Midbrain (tissue), 1 donor: ENCODE measurements at regions not wholly inside any gene's neighbourhood (a gene's known extent, or its start where the extent isn't known, plus 50 kb on each side); places are given as distances from the start of the nearest gene placed in this dataset.

ENCODE experiments used
- DNase-seq: peaks from one replicate; lab custom pipeline; 2025; lab: John Stamatoyannopoulos, UW

DNA sequence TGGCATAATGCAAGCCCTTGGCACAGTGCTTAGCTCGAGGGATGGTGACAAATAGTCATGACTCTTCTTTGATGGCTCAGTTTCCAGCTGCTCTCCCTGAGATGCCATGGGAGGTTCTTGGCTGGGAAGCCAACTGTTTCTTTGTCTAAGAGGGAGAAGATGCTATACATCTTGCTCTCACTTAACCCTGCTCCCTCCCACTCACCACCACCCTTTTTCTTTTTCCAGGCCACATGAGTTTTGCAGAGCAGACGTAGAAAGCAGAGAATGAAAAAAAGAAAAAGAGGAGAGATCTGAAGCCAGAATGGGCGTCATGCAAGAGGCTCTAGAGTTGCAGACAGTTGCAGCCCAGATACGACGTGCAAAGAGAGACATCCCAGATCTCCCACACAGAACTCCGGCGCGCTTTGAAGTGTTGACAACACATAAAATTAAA is 160.5 kb downstream of the FGF18 start:
- no peak for DNase-seq

DNA sequence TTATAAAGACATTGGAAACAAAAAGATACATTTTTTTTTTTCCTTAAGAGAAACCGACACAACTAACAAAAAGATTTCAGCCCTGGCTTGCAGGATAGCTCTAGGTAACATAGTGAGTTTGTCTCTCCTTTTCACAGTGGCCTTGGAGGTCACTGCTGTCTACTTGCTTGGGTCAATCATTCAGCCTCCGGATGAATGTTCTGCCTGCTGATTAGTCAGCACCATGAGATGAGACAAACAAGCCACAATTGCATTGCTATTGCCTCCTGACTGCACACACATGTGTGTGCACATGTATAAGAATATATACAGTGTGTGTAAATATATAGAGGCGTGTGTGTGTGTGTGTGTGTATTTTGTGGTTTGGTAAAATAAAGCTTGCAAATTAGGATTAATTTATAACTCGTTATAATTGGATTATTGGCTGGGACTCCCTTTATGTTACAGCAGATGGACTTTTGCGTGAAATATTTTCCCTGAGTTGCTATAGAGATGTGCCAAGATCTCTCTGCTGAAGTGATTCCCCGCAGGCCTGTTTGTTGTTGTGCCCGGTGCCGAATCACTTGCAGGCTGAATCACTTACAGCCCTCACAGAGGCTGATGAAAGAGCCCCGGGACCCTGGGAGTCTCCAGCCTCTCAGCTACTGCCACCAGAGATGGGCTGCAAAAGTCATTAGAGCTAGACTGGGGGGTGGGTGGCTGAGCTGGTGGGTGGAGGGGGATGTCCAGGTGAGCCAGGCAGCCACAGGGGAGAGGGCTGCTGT is 161.2 kb downstream of the FGF18 start:
- DNase-seq: no peak

DNA sequence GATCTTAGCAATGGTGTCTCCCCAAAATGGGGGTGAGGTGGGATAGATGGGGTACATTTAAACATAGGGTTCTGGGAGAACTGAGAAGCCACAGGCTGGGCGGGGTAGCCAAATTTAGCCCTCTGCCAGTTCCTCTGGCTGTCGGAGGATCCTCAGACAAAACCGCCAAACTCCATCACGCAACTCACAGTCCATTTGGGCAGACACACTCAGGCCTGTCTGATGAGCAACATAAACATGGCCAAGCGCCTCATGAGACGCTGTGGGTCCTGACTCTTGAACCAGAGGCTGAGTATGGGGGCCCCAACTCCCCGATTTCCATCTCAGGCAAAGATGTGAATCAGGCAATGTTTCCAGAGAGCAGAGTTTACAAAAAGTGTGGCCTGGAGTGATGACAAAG is 162.3 kb downstream of the FGF18 start:
- DNase-seq: no peak

DNA sequence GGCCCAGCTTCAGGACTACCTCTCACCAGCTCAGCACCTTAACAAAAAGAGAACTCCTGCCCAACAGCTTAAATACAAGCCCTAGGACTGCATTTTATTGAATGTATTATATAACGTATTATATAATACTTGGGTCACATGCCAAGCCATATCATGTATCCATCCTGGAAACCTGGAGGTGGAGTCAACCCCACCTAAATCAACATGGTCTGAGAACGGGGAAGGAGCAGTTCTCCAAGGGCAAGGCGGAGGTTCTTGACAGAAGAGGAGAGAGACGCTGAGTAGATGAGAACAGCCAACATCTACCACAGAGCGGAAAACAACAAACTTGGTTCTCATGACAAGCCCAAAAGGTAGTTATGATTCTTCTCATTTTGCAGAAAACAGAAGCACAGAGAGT is 163.4 kb downstream of the FGF18 start:
- DNase-seq: no peak

- DNase-seq: no peak
These were observed 166.5 kb downstream of the FGF18 start for GRCh38 chr5:171585981-171586380.

GRCh38 chr5:171586436-171586835 is 167.0 kb downstream of the FGF18 start:
- DNase-seq: no peak

DNA sequence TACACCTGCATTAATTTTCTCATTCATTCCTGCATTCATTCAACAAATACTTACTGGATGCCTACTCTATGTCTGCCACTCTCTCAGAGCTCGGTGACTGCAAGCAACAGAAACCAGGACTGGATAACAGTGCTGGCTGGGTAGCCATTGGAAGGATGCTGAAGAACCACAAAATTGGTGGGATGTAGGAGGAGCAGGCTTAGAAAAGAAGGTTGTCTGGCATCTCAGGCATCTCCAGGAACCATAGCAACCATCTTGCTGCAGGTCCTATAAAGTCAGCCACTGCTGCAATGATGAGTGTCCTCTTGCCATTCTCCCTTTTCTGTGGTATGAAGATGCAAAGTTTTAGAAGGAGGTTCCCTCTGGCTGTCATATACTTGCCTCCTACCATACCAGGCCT is 168.6 kb downstream of the FGF18 start:
- DNase-seq: no peak

- no peak for DNase-seq
These were observed 169.3 kb downstream of the FGF18 start for GRCh38 chr5:171588790-171589189.

DNA sequence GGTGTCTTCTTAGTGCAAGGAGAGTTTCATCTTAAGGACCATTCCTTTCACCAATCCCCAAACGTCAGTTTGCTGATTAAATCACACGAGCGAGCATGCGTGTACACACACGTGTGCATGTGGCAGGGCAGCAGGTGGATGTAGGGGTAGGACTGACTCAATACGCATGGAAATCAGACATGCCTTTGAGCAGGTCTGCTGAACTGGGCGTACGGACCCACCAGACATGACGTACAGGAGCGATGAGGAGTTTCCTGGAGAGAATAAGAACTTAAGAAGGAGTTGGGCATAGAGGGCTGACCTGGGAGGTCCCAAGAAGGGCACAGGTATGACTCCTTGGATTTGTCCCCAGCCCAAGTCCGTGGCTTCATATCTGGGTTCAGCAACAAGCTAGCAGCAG is 170.0 kb downstream of the FGF18 start:
- no peak for DNase-seq

- DNase-seq: no peak
These were observed 172.6 kb downstream of the FGF18 start for GRCh38 chr5:171592076-171592475.

GRCh38 chr5:171592736-171593135 is 173.3 kb downstream of the FGF18 start:
- no peak for DNase-seq

- DNase-seq: no peak
These were observed 174.0 kb downstream of the FGF18 start for GRCh38 chr5:171593401-171593800.

DNA sequence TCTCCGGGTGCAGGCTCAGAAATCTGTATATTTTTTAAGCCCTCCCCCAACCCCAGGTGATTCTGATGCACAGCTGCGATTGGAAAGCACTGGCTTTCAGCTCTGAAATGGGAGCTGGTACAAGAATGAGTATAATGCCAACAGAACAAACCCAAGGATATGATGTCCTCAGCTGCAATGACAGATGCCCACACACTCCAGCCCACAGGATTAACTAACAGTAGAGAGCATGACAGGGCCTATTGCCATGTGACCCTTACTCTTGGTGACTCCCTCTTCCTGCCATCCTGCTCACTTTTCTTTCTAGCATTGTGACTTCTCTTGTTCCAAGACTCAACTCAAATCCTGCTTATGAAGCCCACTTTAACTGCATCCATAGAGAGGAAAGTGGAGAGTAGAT is 174.5 kb downstream of the FGF18 start:
- no peak for DNase-seq

- no peak for DNase-seq
These were observed 176.0 kb downstream of the FGF18 start for GRCh38 chr5:171595401-171595800.

- no peak for DNase-seq
These were observed 176.4 kb downstream of the FGF18 start for GRCh38 chr5:171595801-171596231.

- no peak for DNase-seq
These were observed 177.0 kb downstream of the FGF18 start for GRCh38 chr5:171596391-171596878.

DNA sequence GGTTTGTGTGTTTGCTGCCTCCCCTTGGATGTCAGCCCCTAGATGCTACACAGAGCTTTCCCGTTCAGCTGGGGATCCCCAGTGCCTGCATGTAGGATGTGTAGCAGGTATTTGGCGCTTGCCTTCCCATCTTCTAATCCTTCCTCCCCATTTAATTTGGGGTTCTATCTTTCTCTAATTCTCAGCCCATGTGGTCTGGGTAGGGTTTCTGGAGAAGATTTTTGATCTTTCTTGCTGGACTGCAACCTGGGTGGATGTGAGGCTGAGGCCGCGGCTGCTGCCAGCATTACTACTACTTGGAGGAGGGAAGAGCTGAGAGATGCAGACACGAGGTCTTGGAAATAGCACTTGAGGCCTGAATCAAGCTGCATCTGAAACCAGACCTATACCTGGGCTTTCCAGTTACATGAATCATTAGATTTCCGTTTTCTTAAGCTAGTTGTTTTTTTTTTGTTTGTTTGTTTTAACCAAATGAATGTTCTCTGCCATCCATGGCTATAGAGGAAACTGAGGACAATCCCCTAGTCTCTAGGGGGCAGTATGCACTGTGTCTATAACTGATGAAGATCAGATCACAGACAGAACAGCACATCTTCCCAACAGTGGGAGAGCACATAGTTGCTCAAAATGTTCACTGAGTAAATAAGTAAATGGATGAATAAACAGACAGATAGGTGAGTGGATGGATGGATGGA is 178.6 kb downstream of the FGF18 start:
- DNase-seq: no peak

DNA sequence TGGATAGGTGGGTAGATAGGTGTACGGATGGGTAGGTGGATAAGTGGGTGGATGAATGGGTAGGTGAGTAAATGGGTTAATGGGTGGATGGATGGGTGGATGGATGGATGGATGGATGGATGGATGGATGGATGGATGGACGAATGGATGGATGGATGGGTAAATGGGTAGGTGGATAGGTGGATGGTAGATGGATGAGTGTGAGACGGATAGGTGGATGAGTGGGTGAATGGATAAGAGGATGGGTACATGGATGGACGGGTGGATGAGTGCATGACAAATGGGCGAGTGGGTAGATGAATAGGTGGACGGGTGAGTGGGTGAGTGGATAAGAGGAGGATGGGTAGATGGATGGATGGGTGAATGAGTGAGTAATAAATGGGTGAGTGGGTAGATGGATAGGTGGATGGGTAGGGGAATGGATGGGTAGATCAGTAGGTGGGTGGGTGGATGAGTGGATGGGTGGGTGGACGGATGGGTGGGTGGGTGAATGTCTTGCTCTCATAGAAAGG is 179.2 kb downstream of the FGF18 start:
- no peak for DNase-seq

DNA sequence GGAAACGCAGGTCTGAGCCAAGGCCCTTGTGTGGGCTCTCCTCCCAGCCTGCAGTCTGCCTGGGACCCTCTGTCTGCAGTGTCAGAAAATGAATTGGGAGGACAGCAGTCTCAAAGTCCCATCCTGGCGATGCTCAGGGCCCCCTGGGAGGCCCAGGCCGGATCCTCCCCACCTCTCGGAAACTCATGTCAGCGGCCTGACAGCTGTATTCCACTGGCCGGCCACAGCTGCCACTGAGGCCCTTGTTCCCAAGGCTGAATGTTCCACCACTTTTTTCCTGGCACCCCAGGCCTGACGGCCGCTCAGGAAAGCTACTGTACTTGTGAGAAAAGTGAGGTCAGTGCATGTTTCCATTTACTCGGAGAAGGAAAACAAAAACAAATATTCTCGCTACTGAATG is 180.0 kb downstream of the FGF18 start:
- DNase-seq: no peak

DNA sequence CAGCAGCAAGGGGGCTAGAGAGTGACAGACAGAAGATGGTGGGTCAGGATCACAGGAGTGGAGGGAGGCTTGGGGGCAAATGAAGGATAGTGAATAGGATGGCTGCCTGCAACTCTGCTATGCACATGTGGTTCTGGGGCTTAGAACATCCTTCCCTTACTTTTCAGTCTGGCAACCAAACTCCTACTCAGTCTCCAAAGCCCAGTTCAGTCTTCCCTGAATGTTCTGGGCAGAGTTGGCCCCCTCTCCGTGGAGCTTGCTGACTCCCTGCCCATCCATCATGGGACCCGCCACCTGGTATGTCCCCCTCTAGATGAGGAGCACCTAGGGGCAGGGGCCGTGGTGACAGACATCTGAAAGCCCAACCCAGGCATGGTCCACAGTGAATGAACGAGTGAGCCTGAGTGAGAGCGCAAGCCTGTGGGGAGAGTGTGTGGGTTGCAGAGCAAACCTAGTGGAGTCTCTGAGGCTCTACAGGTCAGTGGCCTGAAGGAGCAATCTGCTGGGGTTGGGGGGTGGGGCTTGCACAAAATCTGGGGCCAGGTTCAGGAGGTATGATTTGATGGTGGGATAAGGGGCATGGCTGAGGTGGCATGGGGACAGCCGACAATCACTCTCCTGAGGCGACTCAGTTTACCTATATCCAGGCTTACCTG is 180.6 kb downstream of the FGF18 start:
- no peak for DNase-seq

DNA sequence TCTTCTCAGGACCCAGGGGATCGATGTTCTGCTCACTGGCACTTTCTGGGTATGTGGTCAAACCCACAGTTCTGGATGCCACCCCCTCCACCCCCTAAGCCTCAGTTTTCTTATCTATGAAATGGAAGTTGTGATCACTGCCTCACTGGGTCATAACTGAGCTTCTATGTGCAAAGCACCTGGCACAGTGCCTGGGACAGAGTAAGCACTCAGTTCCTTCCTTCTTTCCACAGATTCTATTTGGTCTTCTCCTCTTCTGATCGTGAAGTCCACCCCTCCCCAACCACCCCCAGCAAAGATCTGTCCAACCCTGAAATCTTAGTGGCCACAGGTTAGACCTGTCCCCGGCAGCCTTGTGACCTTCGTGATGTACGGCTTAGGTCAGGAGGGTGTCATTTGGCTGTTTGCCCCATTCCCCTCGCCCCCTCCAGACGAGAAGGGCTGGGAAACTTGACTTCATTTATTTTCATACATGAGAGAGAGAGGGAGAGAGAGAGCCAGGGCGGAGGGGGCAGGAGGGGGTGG is 181.4 kb downstream of the FGF18 start:
- no peak for DNase-seq

DNA sequence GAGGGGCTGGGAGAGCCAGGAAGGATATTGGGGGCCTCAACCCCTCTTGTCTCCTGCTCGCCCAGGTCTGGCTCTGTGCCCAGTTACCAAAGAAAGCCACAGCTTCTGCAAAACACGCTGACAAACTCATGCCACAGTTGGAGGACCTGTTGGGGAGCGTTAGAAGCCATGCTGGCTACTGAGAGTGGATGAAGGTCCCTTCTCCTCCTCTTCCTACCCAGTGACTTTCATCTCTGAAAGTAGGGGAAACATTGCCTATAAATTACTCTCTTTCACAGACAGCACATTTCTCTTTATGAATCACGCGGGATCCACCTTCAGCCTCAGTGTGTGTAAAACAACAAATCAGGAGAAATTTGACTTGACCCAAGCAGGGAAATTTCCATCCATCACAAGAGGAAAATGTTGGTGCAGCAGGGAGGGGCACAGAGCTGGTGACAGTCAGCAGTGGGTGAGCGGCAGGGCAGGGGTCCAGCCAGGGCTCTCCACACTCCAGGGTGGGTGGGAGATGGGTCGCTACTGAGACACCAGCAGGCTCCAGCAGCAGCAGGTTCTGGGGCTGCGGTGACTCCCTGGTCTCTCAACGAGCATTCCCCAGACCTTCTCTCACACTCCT is 181.9 kb downstream of the FGF18 start:
- no peak for DNase-seq
